ENCODE measurements at regions not wholly inside any gene's neighbourhood (a gene's known extent, or its start where the extent isn't known, plus 50 kb on each side); places are given as distances from the start of the nearest gene placed in this dataset.

- Histone ChIP-seq H3K4me3 (ENCODE audit: low read depth, low read length, poor library complexity, severe bottlenecking) (no peak overlapping the region), H3K4me1 (ENCODE audit: insufficient read depth, low read length, poor library complexity, severe bottlenecking) (no peaks in the 10 kb centered on the region), H3K4me2 (ENCODE audit: low read length) (no peak overlapping the region), H4K20me1 (ENCODE audit: insufficient read depth, low read length) (no peaks in the 10 kb centered on the region), H3K9me3 (ENCODE audit: low read length) (no peaks in the 10 kb centered on the region), H3K9me2 (ENCODE audit: insufficient read depth, low read length) (no peaks in the 10 kb centered on the region), H3K79me2 (ENCODE audit: insufficient read depth, low read depth, low read length) (no peaks in the 10 kb centered on the region), H3K36me3 (ENCODE audit: insufficient read depth, low read length) (no peaks in the 10 kb centered on the region), H3K27ac (ENCODE audit: low read depth, low read length, poor library complexity, severe bottlenecking) (no peak overlapping the region), H2AFZ (ENCODE audit: low read length) (no peak overlapping the region)
- intact Hi-C loops (cut with micrococcal nuclease; ENCODE audit: unreplicated experiment), result no loop called here
- POLR2A ChIA-PET, result no interaction called here
- DNase-seq (ENCODE audit: low spot score), result no peak
- TF ChIP-seq EZH2phosphoT487 (IDR thresholded peaks at IDR 0.05; ENCODE audit: borderline replicate concordance, low read depth, low read length), result no peak
- TF ChIP-seq, protein P1, sequence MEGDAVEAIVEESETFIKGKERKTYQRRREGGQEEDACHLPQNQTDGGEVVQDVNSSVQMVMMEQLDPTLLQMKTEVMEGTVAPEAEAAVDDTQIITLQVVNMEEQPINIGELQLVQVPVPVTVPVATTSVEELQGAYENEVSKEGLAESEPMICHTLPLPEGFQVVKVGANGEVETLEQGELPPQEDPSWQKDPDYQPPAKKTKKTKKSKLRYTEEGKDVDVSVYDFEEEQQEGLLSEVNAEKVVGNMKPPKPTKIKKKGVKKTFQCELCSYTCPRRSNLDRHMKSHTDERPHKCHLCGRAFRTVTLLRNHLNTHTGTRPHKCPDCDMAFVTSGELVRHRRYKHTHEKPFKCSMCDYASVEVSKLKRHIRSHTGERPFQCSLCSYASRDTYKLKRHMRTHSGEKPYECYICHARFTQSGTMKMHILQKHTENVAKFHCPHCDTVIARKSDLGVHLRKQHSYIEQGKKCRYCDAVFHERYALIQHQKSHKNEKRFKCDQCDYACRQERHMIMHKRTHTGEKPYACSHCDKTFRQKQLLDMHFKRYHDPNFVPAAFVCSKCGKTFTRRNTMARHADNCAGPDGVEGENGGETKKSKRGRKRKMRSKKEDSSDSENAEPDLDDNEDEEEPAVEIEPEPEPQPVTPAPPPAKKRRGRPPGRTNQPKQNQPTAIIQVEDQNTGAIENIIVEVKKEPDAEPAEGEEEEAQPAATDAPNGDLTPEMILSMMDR (conservative IDR thresholded peaks at IDR 0.05; ENCODE audit: low read length), result no peak
- CTCF ChIA-PET (ENCODE audit: unreplicated experiment), result no interaction called here
- no TSS peak for BruUV-seq (replicated peaks)
Observed at GRCh38 chr5:66410122-66410521, 186.1 kb upstream of the MAST4 start.

DNA sequence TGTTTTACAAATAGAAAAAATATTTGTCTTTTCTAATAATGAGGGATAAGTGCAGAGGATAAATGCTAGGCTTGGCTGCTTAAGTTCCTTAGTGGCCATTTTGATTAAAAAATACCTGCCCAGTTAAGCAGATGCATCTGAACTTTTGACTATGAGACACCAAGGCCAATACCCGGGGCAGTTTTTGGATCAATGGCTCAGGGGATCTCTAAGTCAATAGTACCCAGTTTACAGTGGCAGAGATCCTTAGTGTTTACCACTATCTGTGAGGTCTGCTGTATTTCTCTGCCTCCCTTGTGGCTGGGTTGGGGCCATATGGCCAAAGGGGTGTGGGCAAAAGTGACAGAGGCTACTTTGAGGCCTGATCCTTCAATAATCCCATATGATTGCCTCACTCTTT, 184.5 kb upstream of the MAST4 start:
- Histone ChIP-seq H3K4me3 (ENCODE audit: low read depth, low read length, poor library complexity, severe bottlenecking) (no peak overlapping the region), H4K20me1 (ENCODE audit: insufficient read depth, low read length) (no peaks in the 10 kb centered on the region), H3K4me1 (ENCODE audit: insufficient read depth, low read length, poor library complexity, severe bottlenecking) (no peaks in the 10 kb centered on the region), H3K79me2 (ENCODE audit: insufficient read depth, low read depth, low read length) (no peaks in the 10 kb centered on the region), H3K9me2 (ENCODE audit: insufficient read depth, low read length) (no peaks in the 10 kb centered on the region), H3K27ac (ENCODE audit: low read depth, low read length, poor library complexity, severe bottlenecking) (no peak overlapping the region), H3K4me2 (ENCODE audit: low read length) (no peak overlapping the region), H3K9me3 (ENCODE audit: low read length) (no peaks in the 10 kb centered on the region), H3K36me3 (ENCODE audit: insufficient read depth, low read length) (no peaks in the 10 kb centered on the region), H2AFZ (ENCODE audit: low read length) (no peak overlapping the region)
- TF ChIP-seq EZH2phosphoT487 (IDR thresholded peaks at IDR 0.05; ENCODE audit: borderline replicate concordance, low read depth, low read length), result no peak
- TF ChIP-seq, protein P1 (conservative IDR thresholded peaks at IDR 0.05; ENCODE audit: low read length), result no peak
- POLR2A ChIA-PET, result no interaction called here
- BruUV-seq (replicated peaks), result no TSS peak
- no peak for DNase-seq (ENCODE audit: low spot score)
- CTCF ChIA-PET (ENCODE audit: unreplicated experiment), result no interaction called here
- intact Hi-C loops (cut with micrococcal nuclease; ENCODE audit: unreplicated experiment), result no loop called here

- Histone ChIP-seq H3K4me3 (ENCODE audit: low read depth, low read length, poor library complexity, severe bottlenecking) (no peak overlapping the region), H2AFZ (ENCODE audit: low read length) (no peak overlapping the region), H3K4me1 (ENCODE audit: insufficient read depth, low read length, poor library complexity, severe bottlenecking) (no peaks in the 10 kb centered on the region), H3K27ac (ENCODE audit: low read depth, low read length, poor library complexity, severe bottlenecking) (no peak overlapping the region), H3K36me3 (ENCODE audit: insufficient read depth, low read length) (no peaks in the 10 kb centered on the region), H3K4me2 (ENCODE audit: low read length) (no peak overlapping the region), H3K9me3 (ENCODE audit: low read length) (no peaks in the 10 kb centered on the region), H4K20me1 (ENCODE audit: insufficient read depth, low read length) (no peaks in the 10 kb centered on the region), H3K79me2 (ENCODE audit: insufficient read depth, low read depth, low read length) (no peaks in the 10 kb centered on the region), H3K9me2 (ENCODE audit: insufficient read depth, low read length) (no peaks in the 10 kb centered on the region)
- DNase-seq (ENCODE audit: low spot score), result no peak
- TF ChIP-seq, protein P1 (conservative IDR thresholded peaks at IDR 0.05; ENCODE audit: low read length), result no peak
- no peak for TF ChIP-seq EZH2phosphoT487 (IDR thresholded peaks at IDR 0.05; ENCODE audit: borderline replicate concordance, low read depth, low read length)
- ChIA-PET POLR2A (no interaction called here), CTCF (ENCODE audit: unreplicated experiment) (no interaction called here)
- no TSS peak for BruUV-seq (replicated peaks)
- intact Hi-C loops (cut with micrococcal nuclease; ENCODE audit: unreplicated experiment), result no loop called here
Observed at GRCh38 chr5:66413931-66414330, 182.3 kb upstream of the MAST4 start.
